ENCODE measurements at regions not wholly inside any gene's neighbourhood (a gene's known extent, or its start where the extent isn't known, plus 50 kb on each side); places are given as distances from the start of the nearest gene placed in this dataset.

DNA sequence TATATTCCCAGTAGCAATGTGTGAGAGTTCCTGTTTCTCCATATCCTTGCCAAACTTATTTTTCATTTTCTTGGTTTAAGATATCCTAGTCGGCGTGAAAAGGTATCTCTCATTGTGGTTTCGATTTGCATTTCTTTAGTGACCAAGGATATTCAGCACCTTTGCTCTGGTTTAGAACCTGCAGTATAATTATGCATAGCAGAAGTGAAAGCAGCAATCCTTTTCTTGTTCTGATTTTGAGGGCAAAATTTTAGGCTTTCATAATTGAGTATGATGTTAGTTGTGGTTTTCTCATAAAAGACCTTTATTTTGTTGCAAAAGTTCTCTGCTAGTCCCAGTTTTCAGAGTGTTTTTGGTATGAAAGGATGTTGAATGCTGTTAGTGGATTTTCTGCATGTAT is 491.0 kb downstream of the FGF9 start:
- TF ChIP-seq EP300 (IDR thresholded peaks at IDR 0.05; ENCODE audit: borderline replicate concordance in 1 of 2, low read depth in 2 of 2, low read length in 2 of 2): no peak
- no peak for TF ChIP-seq TBP (IDR thresholded peaks at IDR 0.05; ENCODE audit: low read depth, low read length)
- TF ChIP-seq, protein P1, sequence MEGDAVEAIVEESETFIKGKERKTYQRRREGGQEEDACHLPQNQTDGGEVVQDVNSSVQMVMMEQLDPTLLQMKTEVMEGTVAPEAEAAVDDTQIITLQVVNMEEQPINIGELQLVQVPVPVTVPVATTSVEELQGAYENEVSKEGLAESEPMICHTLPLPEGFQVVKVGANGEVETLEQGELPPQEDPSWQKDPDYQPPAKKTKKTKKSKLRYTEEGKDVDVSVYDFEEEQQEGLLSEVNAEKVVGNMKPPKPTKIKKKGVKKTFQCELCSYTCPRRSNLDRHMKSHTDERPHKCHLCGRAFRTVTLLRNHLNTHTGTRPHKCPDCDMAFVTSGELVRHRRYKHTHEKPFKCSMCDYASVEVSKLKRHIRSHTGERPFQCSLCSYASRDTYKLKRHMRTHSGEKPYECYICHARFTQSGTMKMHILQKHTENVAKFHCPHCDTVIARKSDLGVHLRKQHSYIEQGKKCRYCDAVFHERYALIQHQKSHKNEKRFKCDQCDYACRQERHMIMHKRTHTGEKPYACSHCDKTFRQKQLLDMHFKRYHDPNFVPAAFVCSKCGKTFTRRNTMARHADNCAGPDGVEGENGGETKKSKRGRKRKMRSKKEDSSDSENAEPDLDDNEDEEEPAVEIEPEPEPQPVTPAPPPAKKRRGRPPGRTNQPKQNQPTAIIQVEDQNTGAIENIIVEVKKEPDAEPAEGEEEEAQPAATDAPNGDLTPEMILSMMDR (IDR thresholded peaks at IDR 0.05; ENCODE audit: control extremely low read depth in 1 of 3, insufficient read depth in 1 of 3, low read depth in 1 of 3, low read length in 3 of 3): no peak
- TF ChIP-seq RFX5 (IDR thresholded peaks at IDR 0.05; ENCODE audit: borderline replicate concordance, low read depth, low read length): no peak
- TF ChIP-seq CREB1 (IDR thresholded peaks at IDR 0.05): no peak
- no peak for TF ChIP-seq BRCA1 (IDR thresholded peaks at IDR 0.05; ENCODE audit: low read depth, low read length)
- no peak for TF ChIP-seq JUN (IDR thresholded peaks at IDR 0.05; ENCODE audit: low read depth, low read length)
- TF ChIP-seq GABPA (IDR thresholded peaks at IDR 0.05; ENCODE audit: borderline replicate concordance, insufficient read depth, low read length): no peak
- no peak for TF ChIP-seq SIN3A (conservative IDR thresholded peaks at IDR 0.05 in 1 of 2, IDR thresholded peaks at IDR 0.05 in 1 of 2; ENCODE audit: low read depth in 1 of 2, low read length in 2 of 2)
- TF ChIP-seq, protein P2, sequence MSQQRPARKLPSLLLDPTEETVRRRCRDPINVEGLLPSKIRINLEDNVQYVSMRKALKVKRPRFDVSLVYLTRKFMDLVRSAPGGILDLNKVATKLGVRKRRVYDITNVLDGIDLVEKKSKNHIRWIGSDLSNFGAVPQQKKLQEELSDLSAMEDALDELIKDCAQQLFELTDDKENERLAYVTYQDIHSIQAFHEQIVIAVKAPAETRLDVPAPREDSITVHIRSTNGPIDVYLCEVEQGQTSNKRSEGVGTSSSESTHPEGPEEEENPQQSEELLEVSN (IDR thresholded peaks at IDR 0.05): no peak
- no peak for TF ChIP-seq JUND (IDR thresholded peaks at IDR 0.05; ENCODE audit: low read length)
